ENCODE measurements at regions not wholly inside any gene's neighbourhood (a gene's known extent, or its start where the extent isn't known, plus 50 kb on each side); places are given as distances from the start of the nearest gene placed in this dataset.

DNA sequence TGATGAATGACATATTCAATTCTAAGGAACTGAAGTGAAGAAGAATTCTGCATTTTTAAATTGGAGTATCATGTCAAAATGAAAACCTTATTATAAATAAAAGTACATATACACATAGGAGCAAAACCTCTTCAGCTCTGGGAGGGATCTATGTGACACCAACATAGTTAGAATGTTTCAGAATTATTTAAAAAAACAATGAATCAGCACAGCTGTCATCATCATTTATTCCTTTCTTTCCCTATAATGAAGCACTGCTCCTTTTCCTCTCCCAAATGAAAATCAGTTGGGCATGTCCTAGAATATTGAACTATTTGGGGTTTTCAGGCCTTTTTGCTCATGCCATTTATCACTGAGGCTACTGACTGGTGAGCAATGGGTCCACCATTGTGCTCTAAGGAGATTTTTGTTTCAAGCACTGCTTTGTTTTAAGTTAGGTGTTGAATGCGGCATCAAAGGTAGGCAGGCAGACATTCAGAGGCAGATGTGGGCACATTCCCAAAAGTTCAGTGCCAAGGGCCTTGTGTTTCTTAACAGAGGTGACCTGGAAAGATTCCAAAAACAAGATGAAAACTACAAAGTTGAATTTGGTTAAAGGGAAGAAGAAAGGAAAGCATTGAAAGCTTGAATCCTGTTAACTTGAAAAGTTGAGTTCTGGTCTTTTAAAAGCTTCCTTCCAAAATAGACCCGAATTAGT lies 126.4 kb upstream of the ADAMTSL1 start:
- no peak for DNase-seq (ENCODE audit: low spot score)
- no peak for ATAC-seq
- intact Hi-C loops (cut with DNase I) = no loop called here

- ATAC-seq (no peak), DNase-seq (ENCODE audit: low spot score) (no peak)
- intact Hi-C loops (cut with DNase I) = no loop called here
Measured at GRCh38 chr9:18348083-18348475, 125.9 kb upstream of the ADAMTSL1 start.

- DNase-seq (ENCODE audit: low spot score) = no peak
- intact Hi-C loops (cut with DNase I) = no loop called here
- no peak for ATAC-seq
Measured at GRCh38 chr9:18349530-18349929, 124.4 kb upstream of the ADAMTSL1 start.

GRCh38 chr9:18350036-18350435 lies 123.9 kb upstream of the ADAMTSL1 start:
- intact Hi-C loops (cut with DNase I) = no loop called here
- no peak for DNase-seq (ENCODE audit: low spot score)
- no peak for ATAC-seq

DNA sequence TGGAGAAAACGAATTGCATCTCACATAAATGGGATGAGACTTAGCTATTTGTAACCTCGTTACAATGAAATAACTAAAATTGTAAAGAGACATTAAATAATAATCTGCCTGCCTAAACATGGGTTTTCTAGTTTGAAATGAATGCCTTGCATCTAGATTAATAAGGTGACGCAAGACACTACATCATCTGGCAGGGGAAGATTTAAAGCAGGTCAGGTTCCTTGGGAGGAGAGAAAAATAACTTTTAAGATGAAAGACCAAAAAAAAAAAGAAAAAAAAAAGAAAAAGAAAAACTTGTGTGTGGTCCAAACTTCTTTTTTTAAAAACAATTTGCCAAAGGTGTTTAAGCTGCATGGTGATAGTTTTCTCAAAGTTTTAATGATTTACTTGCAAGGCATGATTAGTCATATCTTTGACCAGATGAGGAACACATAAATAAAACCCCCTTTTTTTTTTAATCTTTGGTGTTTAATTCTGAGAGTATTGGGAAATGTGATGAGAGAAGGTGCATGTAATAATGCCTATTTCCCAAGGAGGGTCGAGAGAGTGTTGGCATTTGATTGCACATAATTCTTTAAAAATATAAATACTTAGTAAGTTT lies 122.9 kb upstream of the ADAMTSL1 start:
- intact Hi-C loops (cut with DNase I) = no loop called here
- DNase-seq (ENCODE audit: low spot score) (no peak), ATAC-seq (no peak)

GRCh38 chr9:18352711-18353110 lies 121.2 kb upstream of the ADAMTSL1 start:
- no peak for ATAC-seq
- intact Hi-C loops (cut with DNase I) = no loop called here
- no peak for DNase-seq (ENCODE audit: low spot score)

GRCh38 chr9:18353473-18353872 lies 120.5 kb upstream of the ADAMTSL1 start:
- intact Hi-C loops (cut with DNase I) = no loop called here
- ATAC-seq (no peak), DNase-seq (ENCODE audit: low spot score) (no peak)

DNA sequence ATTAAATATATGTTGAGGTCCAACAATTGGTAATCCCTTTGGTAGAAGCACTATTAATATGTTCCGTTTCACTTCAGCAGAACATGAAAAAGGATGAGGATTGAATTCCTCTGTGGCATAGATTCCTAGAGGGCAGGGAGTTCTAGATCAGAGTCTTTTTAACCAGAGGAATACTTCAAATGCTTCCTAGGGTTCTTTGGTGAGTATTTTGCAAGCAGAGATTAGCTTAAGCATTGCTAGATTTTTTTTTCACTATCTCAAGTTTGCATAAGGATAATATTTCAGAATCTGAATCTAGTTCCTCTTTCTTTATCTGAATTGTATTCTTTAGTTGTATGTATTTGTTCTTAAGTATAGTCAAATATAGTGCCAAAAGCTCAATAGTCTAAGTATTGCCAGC lies 116.6 kb upstream of the ADAMTSL1 start:
- ATAC-seq (no peak), DNase-seq (ENCODE audit: low spot score) (no peak)
- intact Hi-C loops (cut with DNase I) = no loop called here

- no peak for ATAC-seq
- intact Hi-C loops (cut with DNase I) = no loop called here
- DNase-seq (ENCODE audit: low spot score) = no peak
Measured at GRCh38 chr9:18358325-18358724, 115.6 kb upstream of the ADAMTSL1 start.

- ATAC-seq (no peak), DNase-seq (ENCODE audit: low spot score) (no peak)
- intact Hi-C loops (cut with DNase I) = no loop called here
Measured at GRCh38 chr9:18359335-18359734, 114.6 kb upstream of the ADAMTSL1 start.

- no peak for DNase-seq (ENCODE audit: low spot score)
- intact Hi-C loops (cut with DNase I) = no loop called here
- ATAC-seq = no peak
Measured at GRCh38 chr9:18360005-18360404, 113.9 kb upstream of the ADAMTSL1 start.

DNA sequence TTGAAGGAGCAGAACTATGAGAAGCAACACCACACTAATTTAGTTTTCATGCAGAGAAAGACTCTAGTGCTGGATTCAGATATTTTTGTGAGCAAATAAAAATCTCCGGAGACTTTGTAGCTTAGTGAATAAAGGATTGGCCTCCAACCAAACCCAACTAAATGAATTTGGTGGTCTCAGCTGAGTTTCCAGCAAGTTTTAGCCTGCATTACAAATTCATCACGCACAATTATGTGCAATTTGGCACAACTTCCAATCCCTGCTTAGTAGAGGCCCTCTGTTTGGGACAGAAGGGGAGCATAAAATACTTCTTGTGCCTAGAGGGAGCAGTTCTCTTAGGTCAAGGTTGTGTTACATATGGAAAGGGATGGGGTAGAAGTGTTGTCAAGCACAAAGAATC lies 112.3 kb upstream of the ADAMTSL1 start:
- DNase-seq (ENCODE audit: low spot score) (no peak), ATAC-seq (no peak)
- intact Hi-C loops (cut with DNase I) = no loop called here

DNA sequence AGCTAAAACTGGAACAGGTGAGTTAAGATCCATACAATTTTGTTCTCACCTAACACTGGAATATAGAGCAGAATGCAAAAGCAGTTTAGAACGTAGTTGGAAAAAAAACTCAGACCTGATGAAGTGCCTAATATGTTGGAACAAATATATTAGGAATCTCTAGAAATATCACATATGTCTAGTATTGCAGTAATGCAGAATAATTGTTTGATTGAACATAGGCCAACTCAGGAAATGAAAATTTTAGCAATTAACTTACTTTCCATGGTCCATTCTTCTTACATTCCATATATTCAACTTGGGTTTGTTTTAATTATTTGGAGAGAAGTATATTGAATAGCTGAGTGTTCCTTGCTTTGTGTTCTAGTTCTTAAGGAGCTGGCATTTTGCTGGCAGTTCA lies 111.8 kb upstream of the ADAMTSL1 start:
- intact Hi-C loops (cut with DNase I) = no loop called here
- ATAC-seq (no peak), DNase-seq (ENCODE audit: low spot score) (no peak)

DNA sequence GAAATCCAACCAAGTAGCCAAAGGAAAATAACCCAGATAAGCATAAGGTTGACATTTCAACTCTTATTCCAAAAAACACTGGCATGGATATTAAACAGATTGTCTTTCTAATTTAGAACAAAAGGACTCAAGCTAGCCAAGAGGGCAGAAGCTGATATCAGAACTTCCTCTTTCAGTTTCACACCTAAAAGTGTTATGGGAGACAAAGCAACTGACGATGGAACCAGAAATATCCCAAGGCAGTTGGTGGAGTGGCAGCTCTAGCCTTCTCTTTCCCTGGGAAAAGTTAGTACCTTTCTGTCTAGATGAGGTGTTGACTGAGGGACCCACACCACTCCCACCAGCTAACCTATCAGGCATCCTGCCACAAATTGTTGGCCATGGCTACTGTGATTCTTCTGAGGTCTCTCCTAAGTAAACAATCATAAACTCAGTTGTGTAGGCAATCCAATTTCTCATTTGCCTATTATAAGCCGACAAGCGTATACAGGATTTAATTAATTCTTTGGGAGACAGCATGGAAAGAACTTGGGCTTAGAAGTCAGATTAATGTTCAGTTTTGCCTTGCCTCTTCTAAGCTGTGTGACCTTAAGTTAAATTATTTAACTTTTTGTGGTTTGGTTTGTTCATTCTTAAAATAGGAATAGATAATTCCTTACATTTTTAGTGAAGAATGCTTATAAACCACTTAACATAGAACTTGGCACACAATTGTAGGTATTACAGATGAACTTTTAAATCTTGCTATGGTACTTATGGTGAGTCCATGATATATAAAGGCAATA lies 110.9 kb upstream of the ADAMTSL1 start:
- peak; percentile 26 for ATAC-seq
- intact Hi-C loops (cut with DNase I) = no loop called here
- no peak for DNase-seq (ENCODE audit: low spot score)

GRCh38 chr9:18365651-18366050 lies 108.3 kb upstream of the ADAMTSL1 start:
- ATAC-seq = no peak
- intact Hi-C loops (cut with DNase I) = no loop called here
- no peak for DNase-seq (ENCODE audit: low spot score)

GRCh38 chr9:18366184-18366583 lies 107.8 kb upstream of the ADAMTSL1 start:
- intact Hi-C loops (cut with DNase I) = no loop called here
- no peak for DNase-seq (ENCODE audit: low spot score)
- no peak for ATAC-seq

DNA sequence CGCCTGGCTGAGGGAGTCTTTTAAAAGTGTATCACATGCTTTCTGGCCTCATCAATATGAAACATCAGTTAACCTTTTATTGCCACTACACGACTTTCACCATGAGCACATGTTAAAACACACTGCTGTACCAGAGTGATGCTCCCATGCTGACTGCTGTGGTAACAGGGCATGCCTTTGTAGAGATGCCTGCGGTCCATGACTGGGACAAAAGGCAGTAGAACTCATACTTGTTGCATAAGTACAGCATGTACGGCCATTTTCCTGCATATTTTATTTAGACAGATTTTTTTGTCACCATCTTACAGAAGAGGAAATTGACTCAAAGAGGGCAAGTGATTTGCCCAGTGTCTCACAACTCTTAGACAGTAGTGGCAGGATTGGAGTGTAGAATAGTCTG lies 105.7 kb upstream of the ADAMTSL1 start:
- DNase-seq (ENCODE audit: low spot score) (no peak), ATAC-seq (no peak)
- intact Hi-C loops (cut with DNase I) = no loop called here

DNA sequence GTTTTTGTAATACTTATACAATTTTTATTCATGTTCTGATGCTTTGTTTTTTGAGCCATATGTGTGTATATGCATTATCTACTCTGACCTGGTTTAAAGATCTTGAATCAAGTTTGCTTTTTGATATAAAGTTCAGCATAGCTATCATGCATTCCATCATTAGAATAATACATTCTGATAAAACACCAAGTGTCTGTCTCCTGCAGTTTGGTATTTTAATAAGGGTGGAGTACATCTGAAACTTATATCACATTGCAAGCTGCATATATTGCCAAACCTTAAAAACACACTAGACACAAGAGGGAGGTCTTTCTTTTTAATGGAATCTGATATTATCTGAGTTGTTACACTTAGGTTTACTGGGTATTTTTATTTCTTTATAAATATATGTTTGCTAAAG lies 102.8 kb upstream of the ADAMTSL1 start:
- no peak for DNase-seq (ENCODE audit: low spot score)
- no peak for ATAC-seq
- intact Hi-C loops (cut with DNase I) = no loop called here

- DNase-seq (ENCODE audit: low spot score) (no peak), ATAC-seq (no peak)
- intact Hi-C loops (cut with DNase I) = no loop called here
Measured at GRCh38 chr9:18371621-18372020, 102.3 kb upstream of the ADAMTSL1 start.

GRCh38 chr9:18379073-18379811 lies 94.7 kb upstream of the ADAMTSL1 start:
- intact Hi-C loops (cut with DNase I) = no loop called here
- no peak for ATAC-seq
- no peak for DNase-seq (ENCODE audit: low spot score)

Measured in sciatic nerve (tissue), 2 donors.